ENCODE measurements at regions not wholly inside any gene's neighbourhood (a gene's known extent, or its start where the extent isn't known, plus 50 kb on each side); places are given as distances from the start of the nearest gene placed in this dataset.

DNA sequence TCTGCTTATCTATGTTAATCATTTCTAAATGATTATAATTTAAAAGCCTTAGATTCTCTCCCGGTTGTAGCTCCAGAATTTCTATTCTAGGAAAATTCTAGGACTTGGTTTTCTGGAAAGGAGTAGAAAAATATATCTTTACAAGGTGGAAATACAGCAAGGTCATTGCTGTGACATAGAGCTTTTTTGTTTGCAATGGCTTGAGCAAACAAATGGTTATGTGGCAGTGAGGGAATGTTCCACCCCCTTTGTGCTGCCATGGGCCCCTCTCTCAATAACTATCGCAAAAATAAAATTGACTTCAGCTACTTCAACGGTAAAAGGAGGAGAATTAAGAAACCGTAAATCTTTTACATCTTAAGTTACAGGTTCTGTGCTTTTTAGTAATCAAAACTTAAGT is 517.1 kb downstream of the EPHA3 start:
- no peak for TF ChIP-seq CTCF (IDR thresholded peaks at IDR 0.05; ENCODE audit: insufficient read depth, missing control alignments)
- DNase-seq (ENCODE audit: insufficient read length, low spot score) (no peak), FAIRE-seq (no peak)

DNA sequence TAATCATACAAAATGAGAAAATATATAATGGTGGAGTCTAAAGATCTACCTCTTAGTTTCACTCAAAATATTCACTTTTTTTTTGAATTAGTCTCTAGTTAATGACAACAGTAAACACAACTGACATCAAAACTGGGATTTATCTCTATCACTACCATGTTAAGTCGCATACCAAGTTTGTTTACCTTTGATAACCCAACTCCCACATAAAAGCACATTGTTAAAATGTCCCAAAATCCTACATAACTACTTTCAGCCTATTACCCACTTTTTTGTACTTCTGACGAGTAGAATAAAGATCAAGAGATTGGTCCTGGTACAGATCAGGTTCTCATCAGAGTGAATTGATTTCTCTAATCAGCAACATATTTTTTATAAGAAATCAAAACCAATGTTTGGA is 518.5 kb downstream of the EPHA3 start:
- TF ChIP-seq CTCF (IDR thresholded peaks at IDR 0.05; ENCODE audit: insufficient read depth, missing control alignments): no peak

DNA sequence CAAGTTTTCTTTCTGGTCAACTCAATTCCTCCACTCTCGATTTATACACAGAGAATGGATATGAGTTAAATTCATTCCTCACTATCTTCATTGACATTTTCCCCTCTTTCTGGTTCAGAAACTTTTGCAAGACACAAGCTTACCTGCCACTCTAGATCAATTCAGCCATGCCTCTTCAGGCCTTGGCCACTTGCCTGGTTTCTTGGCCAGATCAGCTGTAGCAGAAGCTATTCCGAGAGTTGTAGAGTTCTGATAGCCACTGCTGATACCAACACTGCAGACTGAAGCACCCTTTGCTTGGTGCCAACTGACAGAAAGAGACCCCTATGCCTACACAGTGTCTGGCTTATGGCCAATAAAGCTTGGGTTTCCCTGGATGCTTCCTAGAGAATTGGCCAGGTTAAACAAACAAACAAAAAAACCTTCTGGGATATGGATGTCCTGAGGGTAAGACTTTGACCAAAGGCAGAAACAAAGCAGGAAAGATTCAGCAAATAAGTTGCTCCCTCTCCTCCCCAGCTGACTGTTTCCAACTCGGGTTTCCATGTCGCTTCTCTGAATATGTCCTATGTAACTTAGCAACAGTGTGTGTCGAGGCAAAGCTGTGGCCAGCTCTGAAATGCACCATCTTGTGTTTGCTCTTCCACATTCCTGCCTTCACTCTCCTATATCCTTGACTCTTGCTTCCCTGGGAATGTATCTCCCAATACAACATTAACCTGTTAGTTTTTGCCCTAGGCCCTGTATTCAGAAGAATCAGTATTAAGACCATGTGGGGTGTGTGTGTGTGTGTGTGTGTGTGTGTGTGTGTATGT is 521.6 kb downstream of the EPHA3 start:
- TF ChIP-seq CTCF (IDR thresholded peaks at IDR 0.05; ENCODE audit: insufficient read depth, missing control alignments): no peak
- no peak for DNase-seq (ENCODE audit: insufficient read length, low spot score)
- FAIRE-seq: no peak

More for the DNA sequence above, 518.5 kb downstream of the EPHA3 start:
- DNase-seq (ENCODE audit: insufficient read length, low spot score) (no peak), FAIRE-seq (no peak)

- no peak for TF ChIP-seq CTCF (IDR thresholded peaks at IDR 0.05; ENCODE audit: insufficient read depth, missing control alignments)
- FAIRE-seq (no peak), DNase-seq (ENCODE audit: insufficient read length, low spot score) (no peak)
Observed at GRCh38 chr3:89635137-89635536, 527.7 kb downstream of the EPHA3 start.

DNA sequence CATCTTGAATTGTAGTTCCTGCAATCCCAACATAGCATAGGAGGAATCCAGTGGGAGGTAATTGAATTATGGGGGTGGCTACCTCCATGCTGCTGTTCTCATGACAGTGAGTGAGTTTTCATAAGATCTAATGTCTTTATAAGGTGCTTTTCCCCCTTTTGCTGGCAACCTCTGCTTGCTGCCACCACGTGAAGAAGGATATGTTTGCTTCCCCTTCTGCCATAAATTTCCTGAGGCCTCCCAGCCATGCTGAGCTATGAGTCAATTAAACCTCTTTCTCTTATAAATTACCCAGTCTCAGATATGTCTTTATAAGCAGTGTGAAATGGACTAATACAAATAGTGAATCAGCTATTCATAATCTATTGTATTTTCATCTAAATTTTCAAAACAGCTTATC is 537.3 kb downstream of the EPHA3 start:
- no peak for TF ChIP-seq CTCF (IDR thresholded peaks at IDR 0.05; ENCODE audit: insufficient read depth, missing control alignments)
- no peak for DNase-seq (ENCODE audit: insufficient read length, low spot score)
- no peak for FAIRE-seq

DNA sequence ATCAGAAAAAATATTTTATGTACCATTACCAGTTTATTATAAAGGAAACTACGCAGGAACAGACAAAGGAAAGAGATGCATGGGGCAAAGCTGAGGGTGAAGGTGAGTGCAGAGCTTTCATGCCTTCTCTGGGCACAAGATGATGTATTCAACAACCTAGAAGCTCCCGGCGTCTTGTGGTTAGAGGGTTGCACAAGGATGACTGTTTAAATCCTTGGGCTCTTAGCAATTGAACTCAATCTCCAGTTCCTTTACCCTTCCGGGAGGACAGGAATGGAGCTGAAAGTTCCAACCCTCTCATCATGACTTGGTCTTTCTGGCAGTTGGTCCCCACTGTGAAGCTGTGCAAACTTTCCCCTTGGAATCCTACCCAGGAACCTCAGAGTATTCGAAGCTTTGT is 542.0 kb downstream of the EPHA3 start:
- FAIRE-seq: no peak
- no peak for TF ChIP-seq CTCF (IDR thresholded peaks at IDR 0.05; ENCODE audit: insufficient read depth, missing control alignments)
- no peak for DNase-seq (ENCODE audit: insufficient read length, low spot score)

DNA sequence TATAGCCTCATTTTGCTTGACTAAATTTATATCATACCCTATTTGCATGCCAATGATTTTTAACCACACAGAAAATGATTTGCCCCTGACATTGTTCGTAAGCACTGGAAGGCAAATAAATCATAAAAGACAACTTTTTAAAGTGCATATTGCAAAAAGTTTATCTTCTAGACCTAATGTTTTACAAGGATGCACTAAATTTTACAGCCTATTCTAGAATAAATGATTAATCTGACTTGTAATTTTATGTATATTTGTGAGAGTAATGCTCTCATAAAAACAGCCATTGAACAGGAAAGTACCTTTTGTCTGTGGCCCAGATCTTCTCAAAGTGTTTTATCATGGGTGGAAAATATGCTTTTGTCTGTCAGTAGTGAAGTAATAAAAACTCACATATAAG is 546.6 kb downstream of the EPHA3 start:
- FAIRE-seq (no peak), DNase-seq (ENCODE audit: insufficient read length, low spot score) (no peak)
- no peak for TF ChIP-seq CTCF (IDR thresholded peaks at IDR 0.05; ENCODE audit: insufficient read depth, missing control alignments)

Data from D721Med (cell line).